Endothelial cell (in vitro differentiated cells): ENCODE measurements at regions not wholly inside any gene's neighbourhood (a gene's known extent, or its start where the extent isn't known, plus 50 kb on each side); places are given as distances from the start of the nearest gene placed in this dataset.

Experiments
- DNase-seq: peaks from one replicate; pipeline ENCODE4 v3.0.0; 2021; ENCODE audit warnings: low spot score
- H3K27ac Mint-ChIP-seq: one replicate; pipeline ENCODE4 v1.8.0; 2021; ENCODE audit warnings: mixed read lengths, inconsistent platforms; ENCODE audit not compliant: unreplicated experiment
- H3K27me3 Mint-ChIP-seq: one replicate; pipeline ENCODE4 v1.8.0; 2021; ENCODE audit warnings: mild to moderate bottlenecking, moderate library complexity, mixed read lengths, inconsistent platforms; ENCODE audit not compliant: unreplicated experiment
- H3K36me3 Mint-ChIP-seq: one replicate; pipeline ENCODE4 v1.8.0; 2021; ENCODE audit warnings: mild to moderate bottlenecking, low read depth, mixed read lengths, inconsistent platforms; ENCODE audit not compliant: unreplicated experiment
- H3K4me1 Mint-ChIP-seq: one replicate; pipeline ENCODE4 v1.8.0; 2021; ENCODE audit warnings: mild to moderate bottlenecking, mixed read lengths, inconsistent platforms; ENCODE audit not compliant: unreplicated experiment
- H3K4me3 Mint-ChIP-seq: one replicate; pipeline ENCODE4 v1.8.0; 2021; ENCODE audit warnings: mild to moderate bottlenecking, mixed read lengths, inconsistent platforms; ENCODE audit not compliant: unreplicated experiment
- H3K9me3 Mint-ChIP-seq: one replicate; pipeline ENCODE4 v1.8.0; 2021; ENCODE audit warnings: mixed read lengths, inconsistent platforms; ENCODE audit not compliant: unreplicated experiment
- TF ChIP-seq, protein P1 (sequence below): fragments of 200-600 bp; sonication (generic); IDR thresholded peaks from one replicate; pipeline ENCODE4 v1.5.0; 2021; ENCODE audit warnings: antibody characterized with exemption; ENCODE audit not compliant: unreplicated experiment

DNA sequence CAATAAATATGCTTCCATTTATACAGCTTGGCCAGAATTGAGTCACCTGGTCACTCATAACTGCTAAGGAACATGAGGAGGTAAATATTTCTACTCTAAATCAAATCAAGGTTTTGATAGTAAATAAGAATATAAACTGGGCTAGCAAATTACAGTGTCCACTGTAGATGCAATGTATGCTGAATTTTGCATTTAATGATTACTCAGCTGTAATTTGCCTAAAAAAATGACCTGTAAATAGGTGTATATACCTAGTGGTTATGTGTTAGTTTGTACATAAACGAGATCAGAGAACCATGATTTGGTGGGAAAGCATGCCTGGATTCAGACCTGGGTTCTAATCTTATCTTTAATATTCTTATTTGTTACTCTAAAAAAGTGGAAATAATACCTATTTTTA, 76.6 kb upstream of the CNTN1 start:
- DNase-seq, result no peak
- H3K4me3 Mint-ChIP-seq, result no peak overlapping the region
- no peaks in the 10 kb centered on the region for H3K27me3 Mint-ChIP-seq
- H3K27ac Mint-ChIP-seq, result no peak overlapping the region
- H3K9me3 Mint-ChIP-seq, result no peaks in the 10 kb centered on the region
- no peaks in the 10 kb centered on the region for H3K36me3 Mint-ChIP-seq
- H3K4me1 Mint-ChIP-seq, result no peaks in the 10 kb centered on the region
- TF ChIP-seq, protein P1, sequence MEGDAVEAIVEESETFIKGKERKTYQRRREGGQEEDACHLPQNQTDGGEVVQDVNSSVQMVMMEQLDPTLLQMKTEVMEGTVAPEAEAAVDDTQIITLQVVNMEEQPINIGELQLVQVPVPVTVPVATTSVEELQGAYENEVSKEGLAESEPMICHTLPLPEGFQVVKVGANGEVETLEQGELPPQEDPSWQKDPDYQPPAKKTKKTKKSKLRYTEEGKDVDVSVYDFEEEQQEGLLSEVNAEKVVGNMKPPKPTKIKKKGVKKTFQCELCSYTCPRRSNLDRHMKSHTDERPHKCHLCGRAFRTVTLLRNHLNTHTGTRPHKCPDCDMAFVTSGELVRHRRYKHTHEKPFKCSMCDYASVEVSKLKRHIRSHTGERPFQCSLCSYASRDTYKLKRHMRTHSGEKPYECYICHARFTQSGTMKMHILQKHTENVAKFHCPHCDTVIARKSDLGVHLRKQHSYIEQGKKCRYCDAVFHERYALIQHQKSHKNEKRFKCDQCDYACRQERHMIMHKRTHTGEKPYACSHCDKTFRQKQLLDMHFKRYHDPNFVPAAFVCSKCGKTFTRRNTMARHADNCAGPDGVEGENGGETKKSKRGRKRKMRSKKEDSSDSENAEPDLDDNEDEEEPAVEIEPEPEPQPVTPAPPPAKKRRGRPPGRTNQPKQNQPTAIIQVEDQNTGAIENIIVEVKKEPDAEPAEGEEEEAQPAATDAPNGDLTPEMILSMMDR, result no peak

- TF ChIP-seq, protein P1, result no peak
- Mint-ChIP-seq H3K9me3 (no peaks in the 10 kb centered on the region), H3K4me3 (no peak overlapping the region), H3K27ac (no peak overlapping the region), H3K4me1 (no peaks in the 10 kb centered on the region), H3K27me3 (no peaks in the 10 kb centered on the region), H3K36me3 (no peaks in the 10 kb centered on the region)
- DNase-seq, result no peak
Observed at GRCh38 chr12:40616383-40616915, 75.8 kb upstream of the CNTN1 start.

GRCh38 chr12:40618636-40619035, 73.6 kb upstream of the CNTN1 start:
- TF ChIP-seq, protein P1, result no peak
- Mint-ChIP-seq H3K9me3 (no peaks in the 10 kb centered on the region), H3K4me1 (no peaks in the 10 kb centered on the region), H3K4me3 (no peak overlapping the region), H3K27me3 (peaks cover 1% of the 10 kb centered on the region), H3K27ac (no peak overlapping the region), H3K36me3 (no peaks in the 10 kb centered on the region)
- no peak for DNase-seq

DNA sequence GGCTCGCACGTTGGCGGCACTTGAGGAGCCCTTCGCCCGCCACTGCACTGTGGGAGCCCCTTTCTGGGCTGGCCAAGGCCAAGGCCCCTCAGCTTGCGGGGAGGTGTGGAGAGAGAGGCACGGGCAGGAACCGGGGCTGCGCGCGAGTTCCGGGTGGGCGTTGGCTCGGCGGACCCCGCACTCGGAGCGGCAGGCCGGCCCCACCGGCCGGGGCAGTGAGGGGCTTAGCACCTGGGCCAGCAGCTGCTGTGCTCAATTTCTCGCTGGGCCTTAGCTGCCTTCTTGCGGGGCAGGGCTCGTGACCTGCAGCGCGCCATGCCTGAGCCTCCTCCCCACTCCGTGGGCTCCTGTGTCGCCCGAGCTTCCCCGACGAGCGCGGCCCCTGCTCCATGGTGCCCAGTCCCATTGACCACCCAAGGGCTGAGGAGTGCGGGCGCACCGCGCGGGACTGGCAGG, 71.6 kb upstream of the CNTN1 start:
- DNase-seq, result no peak
- H3K27me3 Mint-ChIP-seq, result peaks cover 1% of the 10 kb centered on the region
- H3K27ac Mint-ChIP-seq, result no peak overlapping the region
- no peaks in the 10 kb centered on the region for H3K9me3 Mint-ChIP-seq
- TF ChIP-seq, protein P1, result no peak
- no peak overlapping the region for H3K4me3 Mint-ChIP-seq
- no peaks in the 10 kb centered on the region for H3K4me1 Mint-ChIP-seq
- no peaks in the 10 kb centered on the region for H3K36me3 Mint-ChIP-seq

- peak; percentile 55 for DNase-seq
- Mint-ChIP-seq H3K27me3 (peaks cover 1% of the 10 kb centered on the region), H3K4me3 (no peak overlapping the region), H3K4me1 (no peaks in the 10 kb centered on the region), H3K9me3 (no peaks in the 10 kb centered on the region), H3K27ac (no peak overlapping the region), H3K36me3 (no peaks in the 10 kb centered on the region)
- TF ChIP-seq, protein P1, result peak; percentile 79
Observed at GRCh38 chr12:40622246-40622838, 69.9 kb upstream of the CNTN1 start.
